ENCODE measurements at regions not wholly inside any gene's neighbourhood (a gene's known extent, or its start where the extent isn't known, plus 50 kb on each side); places are given as distances from the start of the nearest gene placed in this dataset.

GRCh38 chr13:109529964-109530363 is 256.4 kb downstream of the IRS2 start:
- no peak overlapping the region for H3K27ac ChIP-seq (ENCODE audit: low read depth, low read length, severe bottlenecking)
- WGBS, 2 experiments (ENCODE audit: insufficient coverage in 2 of 2): 90% methylated on average over 2 of the region's 5 CpGs; no CpG with 5 or more reads in 1 of the 2 experiments
- H3K4me1 ChIP-seq (ENCODE audit: control insufficient read depth, insufficient read depth, low read length, poor library complexity, severe bottlenecking): no peaks in the 10 kb centered on the region
- no peak overlapping the region for H3K4me3 ChIP-seq (ENCODE audit: extremely low read depth, insufficient read depth, low read length, poor library complexity, severe bottlenecking)
- H3K36me3 ChIP-seq (ENCODE audit: control insufficient read depth, insufficient read depth, low read length): no peaks in the 10 kb centered on the region
- no peaks in the 10 kb centered on the region for H3K9me3 ChIP-seq (ENCODE audit: control insufficient read depth, low read length)

- no peak overlapping the region for H3K4me3 ChIP-seq (ENCODE audit: extremely low read depth, insufficient read depth, low read length, poor library complexity, severe bottlenecking)
- no peak overlapping the region for H3K27ac ChIP-seq (ENCODE audit: low read depth, low read length, severe bottlenecking)
- no peaks in the 10 kb centered on the region for H3K36me3 ChIP-seq (ENCODE audit: control insufficient read depth, insufficient read depth, low read length)
- no peaks in the 10 kb centered on the region for H3K9me3 ChIP-seq (ENCODE audit: control insufficient read depth, low read length)
- H3K4me1 ChIP-seq (ENCODE audit: control insufficient read depth, insufficient read depth, low read length, poor library complexity, severe bottlenecking): no peaks in the 10 kb centered on the region
- WGBS, 2 experiments (ENCODE audit: insufficient coverage in 2 of 2): 87 to 94% methylated on average over 11 to 20 of the region's 21 CpGs
These were observed 264.7 kb downstream of the IRS2 start for GRCh38 chr13:109521719-109522118.

GRCh38 chr13:109517517-109517916 is 268.9 kb downstream of the IRS2 start:
- no peaks in the 10 kb centered on the region for H3K4me1 ChIP-seq (ENCODE audit: control insufficient read depth, insufficient read depth, low read length, poor library complexity, severe bottlenecking)

GRCh38 chr13:109516186-109516585 is 270.2 kb downstream of the IRS2 start:
- Histone ChIP-seq H3K4me3 (ENCODE audit: extremely low read depth, insufficient read depth, low read length, poor library complexity, severe bottlenecking) (no peak overlapping the region), H3K9me3 (ENCODE audit: control insufficient read depth, low read length) (no peaks in the 10 kb centered on the region), H3K27ac (ENCODE audit: low read depth, low read length, severe bottlenecking) (no peak overlapping the region), H3K36me3 (ENCODE audit: control insufficient read depth, insufficient read depth, low read length) (no peaks in the 10 kb centered on the region), H3K4me1 (ENCODE audit: control insufficient read depth, insufficient read depth, low read length, poor library complexity, severe bottlenecking) (no peaks in the 10 kb centered on the region)
- WGBS, 2 experiments (ENCODE audit: insufficient coverage in 2 of 2): 75 to 80% methylated on average over 2 to 4 of the region's 4 CpGs

More at GRCh38 chr13:109517517-109517916, 268.9 kb downstream of the IRS2 start:
- no peak overlapping the region for H3K27ac ChIP-seq (ENCODE audit: low read depth, low read length, severe bottlenecking)
- H3K36me3 ChIP-seq (ENCODE audit: control insufficient read depth, insufficient read depth, low read length): no peaks in the 10 kb centered on the region
- no peak overlapping the region for H3K4me3 ChIP-seq (ENCODE audit: extremely low read depth, insufficient read depth, low read length, poor library complexity, severe bottlenecking)
- no peaks in the 10 kb centered on the region for H3K9me3 ChIP-seq (ENCODE audit: control insufficient read depth, low read length)

GRCh38 chr13:109510013-109510412 is 276.4 kb downstream of the IRS2 start:
- Histone ChIP-seq H3K4me1 (ENCODE audit: control insufficient read depth, insufficient read depth, low read length, poor library complexity, severe bottlenecking) (no peaks in the 10 kb centered on the region), H3K9me3 (ENCODE audit: control insufficient read depth, low read length) (no peaks in the 10 kb centered on the region), H3K27ac (ENCODE audit: low read depth, low read length, severe bottlenecking) (no peak overlapping the region), H3K4me3 (ENCODE audit: extremely low read depth, insufficient read depth, low read length, poor library complexity, severe bottlenecking) (no peak overlapping the region), H3K36me3 (ENCODE audit: control insufficient read depth, insufficient read depth, low read length) (no peaks in the 10 kb centered on the region)
- WGBS, 2 experiments (ENCODE audit: insufficient coverage in 2 of 2): 88% methylated on average over 1 of the region's 3 CpGs; no CpG with 5 or more reads in 1 of the 2 experiments

GRCh38 chr13:109509154-109509900 is 277.1 kb downstream of the IRS2 start:
- Histone ChIP-seq H3K27ac (ENCODE audit: low read depth, low read length, severe bottlenecking) (no peak overlapping the region), H3K4me1 (ENCODE audit: control insufficient read depth, insufficient read depth, low read length, poor library complexity, severe bottlenecking) (no peaks in the 10 kb centered on the region), H3K4me3 (ENCODE audit: extremely low read depth, insufficient read depth, low read length, poor library complexity, severe bottlenecking) (no peak overlapping the region), H3K36me3 (ENCODE audit: control insufficient read depth, insufficient read depth, low read length) (no peaks in the 10 kb centered on the region), H3K9me3 (ENCODE audit: control insufficient read depth, low read length) (no peaks in the 10 kb centered on the region)
- 94 to 95% methylated on average over 3 to 4 of the region's 4 CpGs for WGBS, 2 experiments (ENCODE audit: insufficient coverage in 2 of 2)

GRCh38 chr13:109500146-109500773 is 286.1 kb downstream of the IRS2 start:
- Histone ChIP-seq H3K9me3 (ENCODE audit: control insufficient read depth, low read length) (no peaks in the 10 kb centered on the region), H3K4me3 (ENCODE audit: extremely low read depth, insufficient read depth, low read length, poor library complexity, severe bottlenecking) (no peak overlapping the region), H3K36me3 (ENCODE audit: control insufficient read depth, insufficient read depth, low read length) (no peaks in the 10 kb centered on the region), H3K27ac (ENCODE audit: low read depth, low read length, severe bottlenecking) (no peak overlapping the region), H3K4me1 (ENCODE audit: control insufficient read depth, insufficient read depth, low read length, poor library complexity, severe bottlenecking) (no peaks in the 10 kb centered on the region)
- WGBS, 2 experiments (ENCODE audit: insufficient coverage in 2 of 2): 64 to 67% methylated on average over 3 of the region's 6 CpGs

GRCh38 chr13:109497917-109498316 is 288.5 kb downstream of the IRS2 start:
- Histone ChIP-seq H3K9me3 (ENCODE audit: control insufficient read depth, low read length) (no peaks in the 10 kb centered on the region), H3K4me1 (ENCODE audit: control insufficient read depth, insufficient read depth, low read length, poor library complexity, severe bottlenecking) (no peaks in the 10 kb centered on the region), H3K4me3 (ENCODE audit: extremely low read depth, insufficient read depth, low read length, poor library complexity, severe bottlenecking) (no peak overlapping the region), H3K36me3 (ENCODE audit: control insufficient read depth, insufficient read depth, low read length) (no peaks in the 10 kb centered on the region), H3K27ac (ENCODE audit: low read depth, low read length, severe bottlenecking) (no peak overlapping the region)
- 90 to 92% methylated on average over 7 to 10 of the region's 10 CpGs for WGBS, 2 experiments (ENCODE audit: insufficient coverage in 2 of 2)

- no peaks in the 10 kb centered on the region for H3K4me1 ChIP-seq (ENCODE audit: control insufficient read depth, insufficient read depth, low read length, poor library complexity, severe bottlenecking)
- no peaks in the 10 kb centered on the region for H3K9me3 ChIP-seq (ENCODE audit: control insufficient read depth, low read length)
- 88 to 93% methylated on average over 5 to 7 of the region's 7 CpGs for WGBS, 2 experiments (ENCODE audit: insufficient coverage in 2 of 2)
- no peaks in the 10 kb centered on the region for H3K36me3 ChIP-seq (ENCODE audit: control insufficient read depth, insufficient read depth, low read length)
- H3K4me3 ChIP-seq (ENCODE audit: extremely low read depth, insufficient read depth, low read length, poor library complexity, severe bottlenecking): no peak overlapping the region
- no peak overlapping the region for H3K27ac ChIP-seq (ENCODE audit: low read depth, low read length, severe bottlenecking)
These were observed 290.2 kb downstream of the IRS2 start for GRCh38 chr13:109496216-109496615.

- Histone ChIP-seq H3K27ac (ENCODE audit: low read depth, low read length, severe bottlenecking) (no peak overlapping the region), H3K4me3 (ENCODE audit: extremely low read depth, insufficient read depth, low read length, poor library complexity, severe bottlenecking) (no peak overlapping the region), H3K4me1 (ENCODE audit: control insufficient read depth, insufficient read depth, low read length, poor library complexity, severe bottlenecking) (no peaks in the 10 kb centered on the region), H3K36me3 (ENCODE audit: control insufficient read depth, insufficient read depth, low read length) (no peaks in the 10 kb centered on the region), H3K9me3 (ENCODE audit: control insufficient read depth, low read length) (no peaks in the 10 kb centered on the region)
- WGBS, 2 experiments (ENCODE audit: insufficient coverage in 2 of 2): 88 to 95% methylated on average over 4 of the region's 9 CpGs
These were observed 291.4 kb downstream of the IRS2 start for GRCh38 chr13:109494925-109495369.

Measured in mesodermal cell (in vitro differentiated cells).